ENCODE measurements at regions not wholly inside any gene's neighbourhood (a gene's known extent, or its start where the extent isn't known, plus 50 kb on each side); places are given as distances from the start of the nearest gene placed in this dataset.

DNA sequence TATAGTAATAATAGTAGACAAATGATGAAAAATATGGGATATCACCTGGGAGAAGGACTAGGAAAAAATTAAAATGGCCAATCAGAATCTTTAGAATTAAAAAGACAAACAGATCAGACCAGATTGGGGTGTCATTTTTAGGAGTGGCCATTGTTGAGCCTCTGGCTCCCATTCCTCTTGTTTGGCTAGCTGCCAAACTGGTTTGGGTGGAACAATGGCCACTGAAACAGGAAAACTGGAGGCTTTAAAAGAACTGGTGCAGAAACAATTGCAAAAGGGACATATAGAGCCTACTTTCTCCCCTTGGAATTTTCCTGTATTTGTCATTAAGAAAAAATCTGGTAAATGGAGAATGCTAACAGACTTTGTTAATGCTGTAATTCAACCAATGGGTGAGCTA lies 294.8 kb upstream of the DKK2 start:
- H3K4me3 ChIP-seq (ENCODE audit: low read depth, low read length), result no peak overlapping the region
- no peak for DNase-seq (ENCODE audit: low read depth)
- TF ChIP-seq, protein P1, sequence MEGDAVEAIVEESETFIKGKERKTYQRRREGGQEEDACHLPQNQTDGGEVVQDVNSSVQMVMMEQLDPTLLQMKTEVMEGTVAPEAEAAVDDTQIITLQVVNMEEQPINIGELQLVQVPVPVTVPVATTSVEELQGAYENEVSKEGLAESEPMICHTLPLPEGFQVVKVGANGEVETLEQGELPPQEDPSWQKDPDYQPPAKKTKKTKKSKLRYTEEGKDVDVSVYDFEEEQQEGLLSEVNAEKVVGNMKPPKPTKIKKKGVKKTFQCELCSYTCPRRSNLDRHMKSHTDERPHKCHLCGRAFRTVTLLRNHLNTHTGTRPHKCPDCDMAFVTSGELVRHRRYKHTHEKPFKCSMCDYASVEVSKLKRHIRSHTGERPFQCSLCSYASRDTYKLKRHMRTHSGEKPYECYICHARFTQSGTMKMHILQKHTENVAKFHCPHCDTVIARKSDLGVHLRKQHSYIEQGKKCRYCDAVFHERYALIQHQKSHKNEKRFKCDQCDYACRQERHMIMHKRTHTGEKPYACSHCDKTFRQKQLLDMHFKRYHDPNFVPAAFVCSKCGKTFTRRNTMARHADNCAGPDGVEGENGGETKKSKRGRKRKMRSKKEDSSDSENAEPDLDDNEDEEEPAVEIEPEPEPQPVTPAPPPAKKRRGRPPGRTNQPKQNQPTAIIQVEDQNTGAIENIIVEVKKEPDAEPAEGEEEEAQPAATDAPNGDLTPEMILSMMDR (conservative IDR thresholded peaks at IDR 0.05; ENCODE audit: low read depth, low read length), result no peak

DNA sequence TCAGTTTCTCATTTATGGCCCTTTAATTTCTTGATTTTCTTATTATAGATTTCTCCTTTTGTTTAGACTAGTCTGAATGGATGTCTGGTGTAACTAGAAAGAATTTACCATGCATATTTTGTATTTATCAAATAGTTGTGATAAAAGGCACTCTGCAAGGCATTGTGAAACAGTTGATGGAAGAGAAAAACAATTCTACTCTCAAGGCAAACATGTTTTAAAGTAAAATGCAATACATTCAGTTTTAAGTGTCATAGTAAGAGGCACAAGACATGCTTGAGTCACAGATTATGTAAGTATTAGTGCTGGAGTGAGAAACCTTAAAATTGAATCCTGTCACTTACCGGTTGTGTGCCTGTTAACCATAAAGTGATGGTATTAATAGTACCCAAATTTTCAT lies 283.3 kb upstream of the DKK2 start:
- no peak overlapping the region for H3K4me3 ChIP-seq (ENCODE audit: low read depth, low read length)
- peak; percentile 13 for DNase-seq (ENCODE audit: low read depth)
- TF ChIP-seq, protein P1 (conservative IDR thresholded peaks at IDR 0.05; ENCODE audit: low read depth, low read length), result no peak

DNA sequence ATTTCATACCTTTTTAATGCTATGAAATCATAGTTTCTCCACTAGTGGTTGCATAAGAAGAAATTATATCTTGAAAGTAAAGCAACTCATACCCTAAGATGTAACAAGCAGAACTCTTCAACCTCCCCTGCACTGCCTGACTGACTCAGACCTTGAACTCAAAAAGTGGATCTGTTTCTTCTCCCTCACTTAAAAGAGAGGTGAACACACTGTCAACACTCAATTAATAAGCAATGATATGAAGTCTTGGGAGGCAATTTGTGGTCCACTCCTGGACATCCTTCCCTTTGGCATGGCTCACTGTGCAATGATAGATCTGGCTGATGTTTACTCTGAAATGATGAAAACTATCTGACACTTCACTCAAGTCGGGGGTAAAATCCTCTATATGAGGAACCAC lies 282.0 kb upstream of the DKK2 start:
- TF ChIP-seq, protein P1 (conservative IDR thresholded peaks at IDR 0.05; ENCODE audit: low read depth, low read length), result no peak
- peak; percentile 17 for DNase-seq (ENCODE audit: low read depth)
- no peak overlapping the region for H3K4me3 ChIP-seq (ENCODE audit: low read depth, low read length)

DNA sequence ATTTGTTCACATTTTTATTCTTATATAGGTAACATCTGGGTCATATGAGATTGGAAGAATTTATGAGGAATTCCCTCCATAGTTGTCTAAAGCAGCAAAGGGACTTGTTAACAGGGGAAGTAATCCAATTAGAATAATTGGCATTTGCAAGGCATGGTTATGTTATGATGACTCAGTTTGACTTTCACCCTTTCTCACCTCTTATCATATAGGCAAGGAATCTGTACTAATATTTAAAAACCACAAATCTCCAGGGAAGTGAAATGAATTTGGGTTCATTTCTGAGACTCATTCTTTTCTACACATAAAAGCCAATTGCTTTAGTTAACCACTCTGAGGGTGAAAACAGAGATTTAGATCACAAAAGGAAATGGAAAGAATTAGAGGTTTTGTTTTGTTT lies 281.5 kb upstream of the DKK2 start:
- no peak overlapping the region for H3K4me3 ChIP-seq (ENCODE audit: low read depth, low read length)
- peak; percentile 19 for DNase-seq (ENCODE audit: low read depth)
- TF ChIP-seq, protein P1 (conservative IDR thresholded peaks at IDR 0.05; ENCODE audit: low read depth, low read length), result no peak

DNA sequence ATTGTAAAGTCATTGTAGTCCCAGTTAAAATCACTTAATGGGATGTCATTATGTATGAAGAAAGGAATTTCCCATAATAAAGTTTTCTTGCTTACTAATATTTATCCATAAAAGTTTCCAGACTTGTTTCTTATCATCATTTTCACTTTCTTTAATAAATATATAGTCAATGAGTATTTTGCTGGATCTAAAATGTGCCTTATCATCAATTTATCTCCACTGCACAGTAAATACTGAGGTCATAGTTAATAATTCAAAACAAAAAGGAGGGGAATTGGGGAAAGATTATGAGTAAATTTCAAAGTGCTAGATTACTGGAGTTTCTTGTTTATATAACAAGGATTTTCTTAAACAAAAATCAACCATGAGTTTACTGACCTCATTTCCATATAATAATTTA lies 279.5 kb upstream of the DKK2 start:
- H3K4me3 ChIP-seq (ENCODE audit: low read depth, low read length), result no peak overlapping the region
- DNase-seq (ENCODE audit: low read depth), result no peak
- TF ChIP-seq, protein P1 (conservative IDR thresholded peaks at IDR 0.05; ENCODE audit: low read depth, low read length), result no peak

DNA sequence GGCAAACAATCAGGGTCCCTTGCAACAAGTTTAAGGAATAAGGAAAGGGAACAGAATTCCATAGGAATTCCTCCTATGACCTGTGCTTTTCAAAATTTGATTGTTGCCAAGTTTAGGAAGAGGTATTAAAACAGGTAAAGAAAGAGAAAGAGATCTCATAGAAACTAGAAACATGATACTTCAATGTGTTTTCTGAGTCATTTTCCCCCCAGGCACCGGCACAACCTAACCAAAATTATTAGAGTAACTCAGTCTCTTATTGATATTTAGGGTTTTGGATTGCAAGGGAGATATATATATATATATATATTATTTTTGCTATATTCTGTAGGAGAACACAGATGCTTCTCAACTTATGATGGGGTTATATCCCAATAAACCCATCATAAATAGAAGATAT lies 278.0 kb upstream of the DKK2 start:
- no peak overlapping the region for H3K4me3 ChIP-seq (ENCODE audit: low read depth, low read length)
- TF ChIP-seq, protein P1 (conservative IDR thresholded peaks at IDR 0.05; ENCODE audit: low read depth, low read length), result no peak
- DNase-seq (ENCODE audit: low read depth), result no peak

DNA sequence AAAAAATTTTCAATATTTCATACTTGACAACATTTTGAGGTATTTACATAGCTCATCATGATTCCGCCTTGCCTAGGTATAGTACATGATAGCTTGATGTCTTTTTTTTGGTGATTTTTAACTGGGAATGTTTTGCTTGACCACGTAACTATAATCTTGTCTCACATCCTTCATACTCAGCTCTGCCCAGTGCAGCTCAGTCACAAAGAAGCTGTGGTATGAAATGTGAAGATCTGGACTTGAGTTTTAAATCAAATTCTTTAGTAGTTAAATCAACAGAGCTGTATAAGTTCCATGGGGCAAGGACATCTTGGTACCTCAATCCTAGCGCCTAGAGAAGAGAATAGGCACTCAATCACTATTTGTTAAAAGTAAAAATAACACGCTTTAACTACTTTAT lies 276.3 kb upstream of the DKK2 start:
- DNase-seq (ENCODE audit: low read depth), result peak; percentile 9
- TF ChIP-seq, protein P1 (conservative IDR thresholded peaks at IDR 0.05; ENCODE audit: low read depth, low read length), result no peak
- no peak overlapping the region for H3K4me3 ChIP-seq (ENCODE audit: low read depth, low read length)

All from choroid plexus epithelial cell (primary cell).